ENCODE measurements at regions not wholly inside any gene's neighbourhood (a gene's known extent, or its start where the extent isn't known, plus 50 kb on each side); places are given as distances from the start of the nearest gene placed in this dataset.

GRCh38 chr1:221237587-221237986 lies 358.3 kb downstream of the HLX start:
- in situ Hi-C loops (cut with MboI; ENCODE audit: low pct_unique_long_range_greater_than_20kb, low sequenced_read_pairs, unreplicated experiment), result no loop called here
- no peak for DNase-seq (ENCODE audit: low spot score)
- TF ChIP-seq, protein P1, sequence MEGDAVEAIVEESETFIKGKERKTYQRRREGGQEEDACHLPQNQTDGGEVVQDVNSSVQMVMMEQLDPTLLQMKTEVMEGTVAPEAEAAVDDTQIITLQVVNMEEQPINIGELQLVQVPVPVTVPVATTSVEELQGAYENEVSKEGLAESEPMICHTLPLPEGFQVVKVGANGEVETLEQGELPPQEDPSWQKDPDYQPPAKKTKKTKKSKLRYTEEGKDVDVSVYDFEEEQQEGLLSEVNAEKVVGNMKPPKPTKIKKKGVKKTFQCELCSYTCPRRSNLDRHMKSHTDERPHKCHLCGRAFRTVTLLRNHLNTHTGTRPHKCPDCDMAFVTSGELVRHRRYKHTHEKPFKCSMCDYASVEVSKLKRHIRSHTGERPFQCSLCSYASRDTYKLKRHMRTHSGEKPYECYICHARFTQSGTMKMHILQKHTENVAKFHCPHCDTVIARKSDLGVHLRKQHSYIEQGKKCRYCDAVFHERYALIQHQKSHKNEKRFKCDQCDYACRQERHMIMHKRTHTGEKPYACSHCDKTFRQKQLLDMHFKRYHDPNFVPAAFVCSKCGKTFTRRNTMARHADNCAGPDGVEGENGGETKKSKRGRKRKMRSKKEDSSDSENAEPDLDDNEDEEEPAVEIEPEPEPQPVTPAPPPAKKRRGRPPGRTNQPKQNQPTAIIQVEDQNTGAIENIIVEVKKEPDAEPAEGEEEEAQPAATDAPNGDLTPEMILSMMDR (IDR thresholded peaks at IDR 0.05; ENCODE audit: extremely low read depth, insufficient read depth, missing control alignments), result no peak

GRCh38 chr1:221239181-221239580 lies 359.9 kb downstream of the HLX start:
- no peak for DNase-seq (ENCODE audit: low spot score)
- TF ChIP-seq, protein P1 (IDR thresholded peaks at IDR 0.05; ENCODE audit: extremely low read depth, insufficient read depth, missing control alignments), result no peak
- in situ Hi-C loops (cut with MboI; ENCODE audit: low pct_unique_long_range_greater_than_20kb, low sequenced_read_pairs, unreplicated experiment), result no loop called here

- TF ChIP-seq, protein P1 (IDR thresholded peaks at IDR 0.05; ENCODE audit: extremely low read depth, insufficient read depth, missing control alignments), result no peak
- no peak for DNase-seq (ENCODE audit: low spot score)
- in situ Hi-C loops (cut with MboI; ENCODE audit: low pct_unique_long_range_greater_than_20kb, low sequenced_read_pairs, unreplicated experiment), result no loop called here
Observed at GRCh38 chr1:221239792-221240191, 360.5 kb downstream of the HLX start.

DNA sequence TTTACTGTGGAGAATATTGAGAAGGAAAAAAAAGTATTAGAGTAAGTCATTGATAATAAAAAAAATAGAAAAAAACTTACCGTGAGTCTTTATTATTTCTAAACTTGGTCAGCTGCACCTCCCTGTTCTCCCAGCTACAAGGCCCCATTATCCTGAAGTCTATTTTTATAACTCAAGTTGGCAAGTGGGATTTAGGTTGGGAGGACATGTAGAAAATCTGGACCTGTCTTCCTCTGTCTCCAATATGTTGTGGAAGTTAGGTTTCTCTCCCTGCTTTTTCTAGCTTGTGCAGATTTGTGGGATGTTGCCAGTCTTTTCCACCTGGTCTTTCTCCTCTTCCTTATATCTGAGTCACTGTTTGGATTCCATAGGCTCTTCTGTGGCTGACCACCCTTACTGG lies 361.4 kb downstream of the HLX start:
- in situ Hi-C loops (cut with MboI; ENCODE audit: low pct_unique_long_range_greater_than_20kb, low sequenced_read_pairs, unreplicated experiment), result no loop called here

GRCh38 chr1:221241157-221241556 lies 361.9 kb downstream of the HLX start:
- TF ChIP-seq, protein P1 (IDR thresholded peaks at IDR 0.05; ENCODE audit: extremely low read depth, insufficient read depth, missing control alignments), result no peak
- in situ Hi-C loops (cut with MboI; ENCODE audit: low pct_unique_long_range_greater_than_20kb, low sequenced_read_pairs, unreplicated experiment), result no loop called here
- DNase-seq (ENCODE audit: low spot score), result no peak

More for the DNA sequence above, 361.4 kb downstream of the HLX start:
- TF ChIP-seq, protein P1 (IDR thresholded peaks at IDR 0.05; ENCODE audit: extremely low read depth, insufficient read depth, missing control alignments), result no peak
- no peak for DNase-seq (ENCODE audit: low spot score)

DNA sequence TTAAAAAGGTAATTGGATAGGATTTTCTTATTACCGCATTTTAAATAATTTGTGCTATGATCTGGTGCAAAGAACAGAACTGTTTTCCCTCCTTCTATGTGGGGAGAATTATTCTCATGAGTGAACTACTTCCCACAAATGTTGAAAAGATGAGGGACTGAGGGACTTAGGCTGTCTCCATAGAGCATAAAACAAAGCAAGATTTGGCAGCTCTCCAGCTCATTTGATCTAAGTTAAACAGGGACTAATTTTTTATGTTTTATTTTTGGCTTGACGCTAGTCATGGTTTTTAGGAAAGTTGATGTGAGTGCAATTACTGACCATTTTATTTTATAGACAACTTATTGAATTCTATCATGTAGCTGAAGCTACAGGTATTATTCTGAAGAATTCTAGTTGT lies 362.3 kb downstream of the HLX start:
- in situ Hi-C loops (cut with MboI; ENCODE audit: low pct_unique_long_range_greater_than_20kb, low sequenced_read_pairs, unreplicated experiment), result no loop called here
- DNase-seq (ENCODE audit: low spot score), result no peak
- TF ChIP-seq, protein P1 (IDR thresholded peaks at IDR 0.05; ENCODE audit: extremely low read depth, insufficient read depth, missing control alignments), result no peak

DNA sequence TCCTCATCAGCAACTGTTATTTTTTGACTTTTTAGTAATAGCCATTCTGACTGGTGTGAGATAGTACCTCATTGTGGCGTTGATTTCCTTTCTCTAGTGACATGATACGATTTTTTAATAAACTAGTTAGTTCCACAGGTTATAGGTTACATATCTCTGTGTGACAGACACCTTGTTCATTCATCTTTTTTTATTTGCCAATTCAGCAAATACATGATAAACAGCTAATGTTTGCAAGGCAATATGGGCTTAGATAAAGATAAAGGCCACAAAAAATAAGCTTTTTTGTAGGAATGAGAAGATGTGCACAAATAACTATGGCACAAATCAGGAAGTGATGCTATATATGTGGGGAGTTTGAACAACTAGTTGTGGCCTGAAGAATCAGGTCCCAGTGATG lies 366.8 kb downstream of the HLX start:
- TF ChIP-seq, protein P1 (IDR thresholded peaks at IDR 0.05; ENCODE audit: extremely low read depth, insufficient read depth, missing control alignments), result no peak
- in situ Hi-C loops (cut with MboI; ENCODE audit: low pct_unique_long_range_greater_than_20kb, low sequenced_read_pairs, unreplicated experiment), result no loop called here
- no peak for DNase-seq (ENCODE audit: low spot score)
